RPMI7951 (cell line): ENCODE measurements at regions not wholly inside any gene's neighbourhood (a gene's known extent, or its start where the extent isn't known, plus 50 kb on each side); places are given as distances from the start of the nearest gene placed in this dataset.

Source experiments
- DNase-seq: peaks from one replicate; pipeline ENCODE4 v3.0.0-alpha.2; 2012; ENCODE audit warnings: low read depth

DNA sequence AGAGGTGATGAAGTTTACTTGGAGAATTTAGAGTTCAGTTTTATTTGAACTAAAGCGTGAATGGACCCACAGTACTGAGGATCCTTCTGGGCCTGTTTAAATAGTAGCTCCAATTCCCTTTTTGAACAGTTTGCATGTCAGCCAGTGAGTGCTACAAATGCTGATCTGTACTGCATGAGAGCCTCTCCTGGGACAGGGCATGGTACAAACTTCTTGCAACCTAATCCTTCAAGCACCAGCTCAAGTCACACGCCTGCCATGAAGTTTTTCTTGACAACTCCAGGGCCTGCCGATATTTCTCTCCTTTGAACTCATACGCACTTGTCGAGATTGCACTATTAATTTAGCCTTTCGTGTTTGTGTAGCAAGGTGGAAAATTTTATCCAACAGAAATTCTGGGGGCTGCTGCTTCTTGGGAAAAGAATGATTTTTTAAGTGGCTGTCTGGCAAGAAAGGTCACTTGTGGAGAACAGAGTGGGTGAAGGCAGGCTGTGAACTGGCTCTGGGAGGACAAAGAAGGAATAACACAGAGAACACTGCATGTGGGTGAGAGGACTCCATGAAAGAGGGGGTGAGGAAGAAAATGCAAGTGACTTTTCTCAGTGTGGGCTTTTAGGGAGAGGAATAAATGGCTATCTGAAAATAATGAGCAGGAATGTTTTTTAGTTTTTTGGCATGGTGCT is 192.5 kb downstream of the NDFIP2 start:
- DNase-seq, result no peak

GRCh38 chr13:79671420-79671819 is 190.5 kb downstream of the NDFIP2 start:
- no peak for DNase-seq

GRCh38 chr13:79668201-79668752 is 187.3 kb downstream of the NDFIP2 start:
- no peak for DNase-seq

- no peak for DNase-seq
Measured at GRCh38 chr13:79667771-79668170, 186.8 kb downstream of the NDFIP2 start.

GRCh38 chr13:79663977-79664636 is 183.2 kb downstream of the NDFIP2 start:
- DNase-seq, result no peak

- DNase-seq, result no peak
Measured at GRCh38 chr13:79663435-79663834, 182.5 kb downstream of the NDFIP2 start.

DNA sequence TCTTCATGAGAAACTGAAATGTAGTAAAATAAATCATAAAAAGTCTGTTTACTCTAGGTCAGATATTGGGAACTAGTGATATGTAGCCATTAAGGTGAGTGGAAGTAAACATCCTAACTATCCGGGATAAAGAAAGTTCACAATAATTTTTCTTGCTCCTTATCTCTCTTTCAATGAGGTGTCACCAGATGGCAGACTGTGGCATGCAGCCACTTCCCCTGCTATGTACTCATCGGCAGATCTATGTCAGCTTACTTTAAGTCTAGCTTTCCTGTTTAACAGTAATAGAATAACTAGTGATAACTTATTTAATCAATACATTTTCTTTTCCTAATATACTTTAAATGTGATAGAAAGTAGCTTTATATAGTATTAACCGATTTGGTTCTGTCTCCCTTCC is 181.9 kb downstream of the NDFIP2 start:
- peak; percentile 32 for DNase-seq

- no peak for DNase-seq
Measured at GRCh38 chr13:79660361-79660760, 179.4 kb downstream of the NDFIP2 start.

DNA sequence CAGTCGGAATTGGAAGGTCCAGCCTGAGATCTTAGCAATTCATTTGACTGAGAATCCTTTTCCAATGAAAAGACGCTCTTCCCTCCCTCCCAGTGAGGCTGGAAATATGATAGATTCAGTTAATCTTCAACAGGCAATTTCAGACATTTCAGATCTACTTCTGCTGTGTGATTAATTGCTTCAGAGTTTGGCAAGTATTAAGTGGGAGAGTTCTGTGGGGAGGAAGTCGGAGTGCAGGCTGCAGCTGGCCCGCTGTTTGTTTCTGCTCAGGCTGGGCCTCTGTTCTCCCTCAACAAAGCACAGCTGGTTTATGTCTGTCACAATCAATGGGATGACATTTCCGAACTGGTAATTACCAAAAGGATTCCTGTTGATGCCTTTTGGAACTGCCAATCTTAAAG is 178.2 kb downstream of the NDFIP2 start:
- DNase-seq, result peak; percentile 13

DNA sequence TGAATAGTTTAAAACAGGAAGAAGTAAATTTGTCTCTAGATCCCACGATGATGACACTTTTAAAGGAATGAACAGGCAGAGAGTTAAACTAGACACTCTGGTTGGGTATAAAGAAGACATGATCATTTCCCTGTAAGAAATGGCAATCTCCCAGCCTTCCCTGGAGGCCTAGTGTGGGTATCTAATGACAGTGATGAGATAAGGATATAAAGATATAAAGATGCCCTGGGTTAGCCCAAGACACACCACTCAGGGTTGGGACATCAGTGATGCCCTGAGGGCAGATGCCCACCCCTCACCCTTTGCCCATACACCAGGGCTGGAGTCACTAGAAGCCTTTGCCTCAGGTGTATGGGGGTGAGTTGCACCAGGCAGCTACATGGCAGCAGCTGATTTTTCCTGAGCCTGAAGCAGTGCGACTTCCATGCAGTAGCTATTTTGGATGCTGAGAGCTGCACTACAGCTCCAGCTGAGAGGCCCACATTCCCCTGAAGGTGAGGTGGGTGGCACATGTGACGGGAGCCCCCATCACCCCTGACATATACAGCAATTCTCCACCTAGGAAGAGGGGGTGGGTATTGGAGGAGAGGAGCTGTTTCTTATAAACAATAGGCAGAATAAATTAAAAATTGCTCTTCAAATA is 177.5 kb downstream of the NDFIP2 start:
- no peak for DNase-seq

GRCh38 chr13:79655509-79655908 is 174.6 kb downstream of the NDFIP2 start:
- no peak for DNase-seq

- DNase-seq, result no peak
Measured at GRCh38 chr13:79654520-79654919, 173.6 kb downstream of the NDFIP2 start.

DNA sequence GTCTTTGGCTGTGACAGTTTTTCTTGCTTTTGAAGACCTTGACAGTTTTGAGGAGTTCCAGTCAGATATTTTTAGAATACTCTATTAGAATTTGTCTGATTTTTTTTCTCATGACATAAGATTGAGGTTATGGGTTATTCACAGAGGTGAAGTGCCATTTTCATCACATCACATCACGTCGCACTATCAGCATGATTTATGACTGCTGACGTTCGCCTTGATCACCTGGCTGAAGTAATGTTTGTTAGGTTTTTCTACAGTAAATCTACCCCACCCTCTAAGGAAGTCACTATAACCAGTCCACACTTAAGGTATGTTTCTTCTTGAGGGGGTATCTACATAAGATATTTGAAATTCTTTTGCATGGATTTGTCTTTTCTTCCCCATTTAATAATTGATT is 169.7 kb downstream of the NDFIP2 start:
- no peak for DNase-seq

DNA sequence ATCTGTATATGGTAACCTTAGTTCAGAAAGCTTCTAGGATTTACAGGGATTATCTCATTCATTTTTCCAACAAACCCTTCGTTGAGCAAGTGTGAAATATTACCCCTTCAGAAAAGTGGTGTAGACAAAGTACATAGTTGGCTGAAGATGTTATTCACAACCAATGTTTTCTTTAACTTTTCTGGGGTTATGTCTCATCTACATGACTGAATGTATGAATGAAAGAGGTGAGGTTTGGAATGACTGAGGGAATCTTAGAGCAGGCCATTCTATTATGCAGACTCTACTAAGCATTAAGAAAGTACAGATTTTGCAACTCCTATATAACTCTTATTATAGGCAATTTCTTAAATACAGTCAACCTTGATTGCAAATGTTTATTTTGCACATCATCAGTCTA is 167.2 kb downstream of the NDFIP2 start:
- no peak for DNase-seq

GRCh38 chr13:79647533-79647932 is 166.6 kb downstream of the NDFIP2 start:
- no peak for DNase-seq

- no peak for DNase-seq
Measured at GRCh38 chr13:79646880-79647279, 165.9 kb downstream of the NDFIP2 start.

DNA sequence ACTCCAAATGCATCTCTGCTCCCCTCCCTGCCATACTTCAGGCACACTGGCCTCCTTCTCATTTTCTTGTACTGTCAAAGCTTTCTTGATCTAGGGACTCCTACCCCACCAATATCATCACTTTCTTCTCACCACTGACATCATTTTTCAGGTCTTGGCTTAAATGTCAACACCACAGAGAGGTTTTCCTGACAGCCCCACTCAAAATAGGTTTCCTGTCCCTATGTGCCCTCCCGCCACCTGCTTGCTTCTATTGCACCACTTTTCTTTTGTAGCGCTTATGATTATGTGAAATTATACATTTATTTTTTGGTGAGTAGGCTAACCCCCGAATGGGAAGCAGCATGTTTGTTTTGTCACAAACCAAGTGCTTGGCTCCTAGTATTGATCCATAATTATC is 164.6 kb downstream of the NDFIP2 start:
- DNase-seq, result no peak

DNA sequence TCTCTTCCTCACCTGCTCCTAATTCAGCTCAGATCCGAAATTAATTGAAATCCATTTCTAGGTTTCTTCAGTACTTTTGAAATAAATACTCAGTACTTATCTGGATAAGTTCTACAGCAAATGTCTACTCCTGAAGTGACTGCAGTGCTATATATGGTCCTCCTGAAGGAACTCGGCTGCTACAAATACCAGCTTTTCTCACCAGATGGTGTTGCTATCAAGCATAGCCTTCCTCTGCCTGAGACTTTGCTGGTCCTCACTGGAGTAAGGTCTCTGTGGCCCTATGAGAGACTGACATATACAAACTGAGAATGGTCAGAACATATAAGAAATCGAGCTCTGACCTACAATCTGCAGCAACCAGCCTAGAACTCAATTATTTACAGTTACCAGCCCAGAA is 161.6 kb downstream of the NDFIP2 start:
- peak; percentile 1 for DNase-seq

GRCh38 chr13:79637133-79637763 is 156.3 kb downstream of the NDFIP2 start:
- no peak for DNase-seq

DNA sequence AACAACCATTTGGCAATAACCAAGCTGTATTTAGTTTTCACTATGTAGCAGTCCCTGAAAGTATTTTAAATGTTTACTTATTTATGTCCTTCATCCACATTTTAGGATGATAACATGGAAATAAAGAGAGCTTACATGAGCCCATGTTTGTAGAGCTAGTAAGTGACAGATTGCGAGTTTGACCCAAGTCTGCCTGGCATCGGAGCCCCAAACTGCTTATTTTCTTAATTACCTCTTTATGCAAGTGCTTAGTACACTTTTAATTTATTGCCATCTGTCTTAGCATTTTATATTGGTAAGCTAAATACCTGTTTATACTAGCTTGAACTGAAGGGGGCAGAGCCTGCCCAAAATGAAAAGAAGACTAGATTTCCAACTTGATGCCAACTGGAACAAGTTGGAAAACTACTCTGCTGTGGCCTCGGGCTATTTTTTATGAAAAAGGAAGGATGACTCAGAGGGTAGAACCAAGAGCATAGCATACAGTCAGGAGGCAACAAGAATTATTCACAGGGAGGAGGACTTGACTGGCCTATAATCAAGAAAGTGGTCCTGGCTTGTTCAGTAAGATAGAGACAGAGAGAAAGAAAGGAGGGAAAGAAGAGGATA is 150.2 kb downstream of the NDFIP2 start:
- peak; percentile 95 for DNase-seq

DNA sequence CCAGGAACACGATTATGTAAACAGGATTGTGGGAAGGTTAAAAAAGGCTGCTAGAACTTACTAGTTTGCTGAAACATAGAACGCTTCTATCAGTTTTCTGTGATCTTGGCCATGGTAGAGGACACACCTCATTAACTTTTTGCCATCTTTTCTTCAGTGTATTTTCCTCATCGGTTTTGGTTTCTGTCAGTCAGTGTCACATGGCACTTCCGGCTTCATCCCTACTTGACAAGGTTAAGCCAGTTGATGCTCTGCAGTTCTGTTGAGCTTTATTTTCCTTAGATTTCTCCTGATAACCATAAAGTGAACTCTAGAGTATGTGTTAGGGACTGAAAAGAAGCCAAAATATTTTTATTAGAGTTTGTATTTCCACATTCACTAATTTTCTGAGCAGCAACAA is 147.5 kb downstream of the NDFIP2 start:
- no peak for DNase-seq

DNA sequence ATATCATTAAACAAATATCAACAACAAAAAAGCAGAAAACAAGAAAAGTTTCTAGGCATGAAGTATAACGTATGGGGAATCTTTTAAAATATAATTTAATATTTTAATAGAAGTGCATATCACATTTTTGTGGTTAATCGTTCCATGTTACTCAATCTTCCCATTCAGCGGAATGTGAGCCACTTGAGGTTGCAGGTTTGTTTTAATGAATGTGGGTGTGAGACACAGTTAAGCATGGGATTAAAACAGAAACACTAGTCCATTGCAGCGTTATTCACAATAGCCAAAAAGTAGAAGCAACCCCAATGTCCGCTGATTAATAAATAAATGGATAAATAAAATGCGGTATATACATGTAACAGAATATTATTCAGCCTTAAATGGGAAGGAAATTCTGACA is 146.0 kb downstream of the NDFIP2 start:
- DNase-seq, result no peak
